Heart left ventricle (tissue), 13 donors: ENCODE measurements at regions not wholly inside any gene's neighbourhood (a gene's known extent, or its start where the extent isn't known, plus 50 kb on each side); places are given as distances from the start of the nearest gene placed in this dataset.

ENCODE experiments used
- POLR2A ChIP-seq, 2 donors: fragments of 450-650 bp; IDR thresholded peaks; one replicate each; pipeline ENCODE4 v1.6.1; 2017; ENCODE audit warnings: antibody characterized with exemption in 2 of 2, mild to moderate bottlenecking in 2 of 2, moderate library complexity in 2 of 2
- TF ChIP-seq, protein P1 (sequence below), 12 donors: fragments of 200-600 bp; sonication (generic) in 4 of 12; IDR thresholded peaks; one replicate each; pipeline versions ENCODE4 v1.5.0 to v1.8.0; 2018 to 2022; ENCODE audit warnings: antibody characterized with exemption in 12 of 12, mild to moderate bottlenecking in 5 of 12
- donor health status: ischemic (EF 13 %, LVEDD 7.1; RV severe dilation, severe dysfunction).
- donor health status: DM: no; HTN: yes; CAD: no.
- donor health status: DM: no; HTN: no; CAD: no.
- donor health status: ischemic (EF 25% LVEDD 6.9; RV normal size, moderate dysfunction).
- donor health status: ischemic (EF 25% LVEDD 5.7; RV mildly dilated, moderate dysfunction).
- donor health status: ischemic (EF 35%, LVEDD 5.7; RV mildly dilated, moderate dysfunction).
- donor health status: nonischemic (EF 11% LVEDD 7.7; RV severe dilation, severe dysfunction).
- donor health status: DM: yes; HTN: yes; CAD: no.
- donor health status: PGD.
- donor health status: ischemic (EF 29% LVEDD 5.4; RV normal size, mild dysfunction).
- donor health status: nonischemic (EF 23%, LVEDD 6.1; RV moderate dilation, normal function).

DNA sequence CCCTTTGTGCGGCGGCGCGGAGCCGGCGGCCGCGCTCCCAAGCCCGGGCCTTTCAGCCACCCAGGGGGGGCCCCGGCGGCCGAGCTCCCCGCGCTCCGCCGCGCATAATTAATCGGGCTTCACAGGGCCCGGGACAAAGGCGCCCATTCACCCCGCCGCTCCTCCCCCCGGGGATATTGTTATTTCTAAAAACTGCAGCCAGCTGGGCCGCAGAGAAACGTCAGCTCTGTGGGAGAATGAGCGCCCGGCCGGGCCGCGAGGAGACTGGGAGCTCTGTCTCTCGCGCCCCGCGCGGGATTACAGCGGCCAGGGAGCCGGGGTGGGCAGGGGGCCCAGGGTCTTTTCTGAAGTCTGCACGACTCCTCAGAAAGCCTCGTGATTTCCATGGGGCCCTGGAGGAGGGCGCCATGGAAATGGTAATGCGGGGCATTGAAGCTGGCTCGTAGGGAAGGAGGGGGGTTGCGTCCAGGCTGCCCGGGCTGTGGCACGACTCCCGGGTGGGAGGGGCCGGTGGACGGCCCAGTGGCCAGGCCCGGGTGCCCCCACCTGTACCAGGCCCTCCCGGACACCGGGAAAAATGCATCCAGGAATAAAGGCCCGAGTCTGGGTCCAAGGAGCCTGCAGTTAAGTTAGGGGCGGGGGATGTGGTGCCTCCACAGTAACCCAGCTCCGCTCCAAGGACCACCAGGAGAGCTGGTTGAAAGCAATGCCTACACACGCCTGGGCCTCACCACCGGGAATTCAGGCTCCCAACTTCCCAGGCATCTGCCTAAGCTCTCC is 125.3 kb downstream of the ZFP36L2 start:
- TF ChIP-seq, protein P1, sequence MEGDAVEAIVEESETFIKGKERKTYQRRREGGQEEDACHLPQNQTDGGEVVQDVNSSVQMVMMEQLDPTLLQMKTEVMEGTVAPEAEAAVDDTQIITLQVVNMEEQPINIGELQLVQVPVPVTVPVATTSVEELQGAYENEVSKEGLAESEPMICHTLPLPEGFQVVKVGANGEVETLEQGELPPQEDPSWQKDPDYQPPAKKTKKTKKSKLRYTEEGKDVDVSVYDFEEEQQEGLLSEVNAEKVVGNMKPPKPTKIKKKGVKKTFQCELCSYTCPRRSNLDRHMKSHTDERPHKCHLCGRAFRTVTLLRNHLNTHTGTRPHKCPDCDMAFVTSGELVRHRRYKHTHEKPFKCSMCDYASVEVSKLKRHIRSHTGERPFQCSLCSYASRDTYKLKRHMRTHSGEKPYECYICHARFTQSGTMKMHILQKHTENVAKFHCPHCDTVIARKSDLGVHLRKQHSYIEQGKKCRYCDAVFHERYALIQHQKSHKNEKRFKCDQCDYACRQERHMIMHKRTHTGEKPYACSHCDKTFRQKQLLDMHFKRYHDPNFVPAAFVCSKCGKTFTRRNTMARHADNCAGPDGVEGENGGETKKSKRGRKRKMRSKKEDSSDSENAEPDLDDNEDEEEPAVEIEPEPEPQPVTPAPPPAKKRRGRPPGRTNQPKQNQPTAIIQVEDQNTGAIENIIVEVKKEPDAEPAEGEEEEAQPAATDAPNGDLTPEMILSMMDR (IDR thresholded peaks at IDR 0.05): no peak
- TF ChIP-seq POLR2A (IDR thresholded peaks at IDR 0.05): peak in 1 of 2 donors; percentile 26
